ENCODE measurements at regions not wholly inside any gene's neighbourhood (a gene's known extent, or its start where the extent isn't known, plus 50 kb on each side); places are given as distances from the start of the nearest gene placed in this dataset.
"Not testable (repeated sequence)": the region's sequence is repeated elsewhere in the genome, so short reads cannot be mapped to it uniquely, and the experiment has no call there.

GRCh38 chr9:26504057-26504456 lies 388.5 kb downstream of the CAAP1 start:
- H3K27me3 Mint-ChIP-seq = peaks cover 9% of the 10 kb centered on the region
- H3K36me3 Mint-ChIP-seq (ENCODE audit: insufficient read depth) = no peaks in the 10 kb centered on the region
- no peak for DNase-seq (ENCODE audit: low spot score, unreplicated experiment)
- no peak for TF ChIP-seq CTCF (IDR thresholded peaks at IDR 0.05; ENCODE audit: unreplicated experiment)
- no peaks in the 10 kb centered on the region for H3K9me3 Mint-ChIP-seq (ENCODE audit: low read depth)
- H3K27ac Mint-ChIP-seq = no peak overlapping the region
- H3K4me3 Mint-ChIP-seq (ENCODE audit: low read depth) = no peak overlapping the region
- no peaks in the 10 kb centered on the region for H3K4me1 Mint-ChIP-seq (ENCODE audit: low read depth)

DNA sequence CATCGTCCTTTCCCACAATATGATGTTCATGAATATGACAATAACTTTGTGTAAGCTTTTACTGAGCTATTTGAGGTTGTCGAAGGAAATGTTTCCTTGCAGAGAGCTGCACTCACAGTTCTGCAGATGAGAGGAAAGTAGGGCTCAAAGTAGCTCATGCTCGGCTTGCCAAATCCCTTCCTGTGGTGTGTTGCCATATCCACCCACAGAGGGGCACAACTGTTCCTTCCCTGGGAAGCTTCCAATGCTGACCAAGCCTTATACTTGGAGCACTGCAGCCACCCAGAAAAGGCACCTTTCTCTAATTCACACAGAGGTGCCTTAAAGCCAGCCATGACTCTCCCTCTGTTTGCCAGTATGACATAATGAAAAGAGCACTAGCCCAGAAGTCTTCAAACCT lies 390.3 kb downstream of the CAAP1 start:
- peak; percentile 49 for TF ChIP-seq CTCF (IDR thresholded peaks at IDR 0.05; ENCODE audit: unreplicated experiment)
- Mint-ChIP-seq H3K36me3 (ENCODE audit: insufficient read depth) (no peaks in the 10 kb centered on the region), H3K27me3 (peaks cover 9% of the 10 kb centered on the region), H3K4me3 (ENCODE audit: low read depth) (no peak overlapping the region), H3K9me3 (ENCODE audit: low read depth) (peaks cover 11% of the 10 kb centered on the region), H3K4me1 (ENCODE audit: low read depth) (no peaks in the 10 kb centered on the region), H3K27ac (no peak overlapping the region)
- no peak for DNase-seq (ENCODE audit: low spot score, unreplicated experiment)

DNA sequence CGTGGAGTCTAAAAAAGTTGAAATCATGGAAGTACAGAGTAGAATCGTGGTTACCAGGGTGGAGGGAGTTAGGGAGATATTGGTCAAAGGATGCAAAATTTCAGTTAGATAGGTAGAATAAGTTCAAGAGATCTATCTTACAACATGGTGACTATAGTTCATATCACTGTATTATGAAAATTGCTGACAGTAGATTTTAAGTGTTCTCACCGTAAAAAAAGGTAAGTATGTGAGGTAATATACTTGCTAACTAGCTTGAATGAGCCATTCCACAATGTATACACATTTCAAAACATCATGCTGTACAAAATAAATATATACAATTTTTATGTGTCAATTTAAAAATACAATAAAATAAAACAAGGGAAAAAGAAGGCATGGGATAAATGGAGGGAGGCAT lies 392.1 kb downstream of the CAAP1 start:
- no peaks in the 10 kb centered on the region for H3K36me3 Mint-ChIP-seq (ENCODE audit: insufficient read depth)
- H3K9me3 Mint-ChIP-seq (ENCODE audit: low read depth) = peaks cover 13% of the 10 kb centered on the region
- H3K4me1 Mint-ChIP-seq (ENCODE audit: low read depth) = no peaks in the 10 kb centered on the region
- peaks cover 1% of the 10 kb centered on the region for H3K27me3 Mint-ChIP-seq
- no peak overlapping the region for H3K27ac Mint-ChIP-seq
- H3K4me3 Mint-ChIP-seq (ENCODE audit: low read depth) = no peak overlapping the region
- no peak for DNase-seq (ENCODE audit: low spot score, unreplicated experiment)
- TF ChIP-seq CTCF (IDR thresholded peaks at IDR 0.05; ENCODE audit: unreplicated experiment) = no peak

GRCh38 chr9:26492608-26493521 lies 399.7 kb downstream of the CAAP1 start:
- not testable (repeated sequence) for H3K4me1 Mint-ChIP-seq (ENCODE audit: low read depth); DNase-seq (ENCODE audit: low spot score, unreplicated experiment); H3K27ac Mint-ChIP-seq; H3K36me3 Mint-ChIP-seq (ENCODE audit: insufficient read depth); H3K27me3 Mint-ChIP-seq; H3K4me3 Mint-ChIP-seq (ENCODE audit: low read depth)
- H3K9me3 Mint-ChIP-seq (ENCODE audit: low read depth) = peaks cover 24% of the 10 kb centered on the region

DNA sequence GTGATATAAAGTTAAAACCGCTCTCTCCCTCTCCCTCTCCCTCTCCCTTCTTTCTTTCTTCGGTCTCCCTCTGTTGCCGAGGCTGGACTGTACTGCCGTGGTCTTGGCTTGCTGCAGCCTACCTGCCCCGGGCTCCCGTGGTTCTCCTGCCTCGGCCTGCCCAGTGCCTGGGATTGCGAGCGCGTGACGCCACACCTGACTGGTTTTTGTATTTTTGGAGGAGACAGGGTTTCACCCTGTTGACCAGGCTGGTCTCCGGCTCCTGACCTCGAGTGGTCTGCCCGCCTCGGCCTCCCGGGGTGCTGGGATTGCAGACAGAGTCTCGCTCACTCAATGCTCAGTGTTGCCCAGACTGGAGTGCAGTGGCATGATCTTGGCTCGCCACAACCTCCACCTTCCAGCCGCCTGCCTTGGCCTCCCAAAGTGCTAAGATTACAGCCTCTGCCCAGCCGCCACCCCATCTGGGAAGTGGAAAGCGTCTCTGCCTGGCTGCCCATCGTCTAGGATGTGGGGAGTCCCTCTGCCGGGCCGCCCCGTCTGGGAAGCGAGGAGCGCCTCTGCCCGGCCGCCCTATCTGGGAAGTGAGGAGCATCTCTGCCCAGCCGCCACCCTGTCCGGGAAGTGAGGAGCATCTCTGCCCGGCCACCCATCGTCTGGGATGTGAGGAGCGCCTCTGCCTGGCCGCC lies 400.5 kb downstream of the CAAP1 start:
- not testable (repeated sequence) for DNase-seq (ENCODE audit: low spot score, unreplicated experiment); H3K27ac Mint-ChIP-seq; H3K27me3 Mint-ChIP-seq; H3K4me1 Mint-ChIP-seq (ENCODE audit: low read depth); H3K4me3 Mint-ChIP-seq (ENCODE audit: low read depth); H3K36me3 Mint-ChIP-seq (ENCODE audit: insufficient read depth)
- peaks cover 16% of the 10 kb centered on the region for H3K9me3 Mint-ChIP-seq (ENCODE audit: low read depth)

GRCh38 chr9:26483991-26484390 lies 408.6 kb downstream of the CAAP1 start:
- Mint-ChIP-seq H3K27me3 (no peaks in the 10 kb centered on the region), H3K9me3 (ENCODE audit: low read depth) (peaks cover 5% of the 10 kb centered on the region), H3K4me3 (ENCODE audit: low read depth) (no peak overlapping the region), H3K27ac (no peak overlapping the region), H3K36me3 (ENCODE audit: insufficient read depth) (no peaks in the 10 kb centered on the region), H3K4me1 (ENCODE audit: low read depth) (no peaks in the 10 kb centered on the region)
- no peak for DNase-seq (ENCODE audit: low spot score, unreplicated experiment)
- TF ChIP-seq CTCF (IDR thresholded peaks at IDR 0.05; ENCODE audit: unreplicated experiment) = no peak
